Transverse colon (tissue), 4 donors: ENCODE measurements at regions not wholly inside any gene's neighbourhood (a gene's known extent, or its start where the extent isn't known, plus 50 kb on each side); places are given as distances from the start of the nearest gene placed in this dataset.

Experiments used
- DNase-seq: peaks from one replicate; pipeline ENCODE4 v3.0.0-alpha.2; 2019
- H3K27ac ChIP-seq, 4 donors: fragments of 200-600 bp; sonication (generic); 2 replicates each; pipeline ENCODE4 v1.5.1; 2016 to 2018; ENCODE audit warnings: inconsistent platforms in 4 of 4
- H3K27me3 ChIP-seq: fragments of 200-600 bp; sonication (generic); 2 replicates; pipeline ENCODE4 v1.5.1; 2017; ENCODE audit warnings: inconsistent platforms
- H3K36me3 ChIP-seq, 4 donors: fragments of 200-600 bp; sonication (generic); 2 replicates each; pipeline ENCODE4 v1.5.1; 2017 to 2019; ENCODE audit warnings: inconsistent platforms in 4 of 4
- H3K4me1 ChIP-seq, 4 donors: fragments of 200-600 bp; sonication (generic); 2 replicates each; pipeline ENCODE4 v1.5.1; 2017 to 2020; ENCODE audit warnings: inconsistent platforms in 4 of 4
- H3K4me3 ChIP-seq, 4 donors: fragments of 200-600 bp; sonication (generic); 1 replicate in 1 of 4; 2 replicates in 3 of 4; pipeline versions ENCODE4 v1.5.1 to v1.6.1; 2017 to 2019; ENCODE audit warnings: inconsistent platforms in 4 of 4
- H3K9me3 ChIP-seq, 2 donors: fragments of 200-600 bp; sonication (generic); 2 replicates each; pipeline ENCODE4 v1.5.1; 2017 to 2019; ENCODE audit warnings: inconsistent platforms in 2 of 2
- EP300 ChIP-seq: sonication (generic); formaldehyde crosslinking; IDR thresholded peaks from one replicate; pipeline ENCODE4 v1.6.1; 2017; ENCODE audit warnings: antibody characterized with exemption, low read depth
- POLR2A ChIP-seq: fragments of 450-650 bp; IDR thresholded peaks from one replicate; pipeline ENCODE4 v1.6.1; 2016; ENCODE audit warnings: antibody characterized with exemption, mild to moderate bottlenecking, moderate library complexity
- POLR2AphosphoS5 ChIP-seq, 3 donors: sonication (generic); formaldehyde crosslinking; IDR thresholded peaks; one replicate each; pipeline ENCODE4 v1.6.1; 2016; ENCODE audit warnings: antibody characterized with exemption in 3 of 3
- WGBS, 2 donors: methylation state at CpG; one replicate each; pipeline ENCODE4 v1.1.5; 2018; ENCODE audit warnings: low coverage in 1 of 2; 5-methylcytosine and 5-hydroxymethylcytosine counted together
- in situ Hi-C, 4 donors: fragments of 200-750 bp; cut with MboI; loops; one replicate each; pipeline versions ENCODE4 v1.15.0 to v1.15.1; 2017; ENCODE audit warnings: low sequenced_read_pairs in 3 of 4, low pct_ligation_motif_present in 1 of 4, low pct_unique_long_range_greater_than_20kb in 1 of 4
- intact Hi-C: fragments of 100-400 bp; cut with DNase I; formaldehyde crosslinking; loops from one replicate; pipeline ENCODE4 v1.15.1; 2023; ENCODE audit warnings: low total_unique reads
- TF ChIP-seq, protein P1 (sequence below), 5 experiments: fragments of 200-600 bp in 3 of 5; fragments of 450-650 bp in 2 of 5; sonication (generic) in 3 of 5; IDR thresholded peaks; 1 replicate in 2 of 5; 2 replicates in 3 of 5; pipeline ENCODE4 v1.5.1; 2016 to 2017; ENCODE audit warnings: antibody characterized with exemption in 5 of 5, inconsistent platforms in 3 of 5, mild to moderate bottlenecking in 2 of 5, moderate library complexity in 1 of 5

DNA sequence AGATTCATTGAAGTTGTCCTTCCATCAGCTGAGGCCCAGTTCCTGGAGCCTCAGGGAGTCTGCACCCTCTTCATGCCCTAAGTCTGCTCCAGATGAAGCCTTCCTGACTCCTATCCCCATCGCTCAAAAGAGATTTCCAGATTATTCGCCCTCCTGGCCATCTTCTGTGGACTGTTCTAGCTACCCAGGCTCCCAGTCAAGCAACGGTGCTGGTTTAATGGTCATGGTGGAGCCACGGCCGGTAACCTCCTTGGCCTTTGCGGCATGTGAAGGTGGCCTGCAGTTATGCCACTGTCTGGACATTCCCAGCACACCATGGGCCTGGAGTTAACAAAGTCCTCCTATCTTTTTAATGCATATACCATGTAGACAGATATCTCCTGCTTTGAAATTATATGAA, 140.1 kb upstream of the ASB18 start:
- WGBS, 2 donors: 94% methylated on average over 6 of the region's 6 CpGs; no CpG with 5 or more reads in 1 of the 2 donors
- Histone ChIP-seq H3K27me3 (no peaks in the 10 kb centered on the region), H3K36me3 (no peaks in the 10 kb centered on the region), H3K9me3 (no peaks in the 10 kb centered on the region), H3K4me3 (no peak overlapping the region), H3K27ac (no peak overlapping the region), H3K4me1 (no peaks in the 10 kb centered on the region)
- in situ Hi-C loops (no loop called here), intact Hi-C loops (no loop called here)
- TF ChIP-seq POLR2AphosphoS5 (IDR thresholded peaks at IDR 0.05) (no peak), EP300 (no peak), POLR2A (no peak)
- TF ChIP-seq, protein P1, sequence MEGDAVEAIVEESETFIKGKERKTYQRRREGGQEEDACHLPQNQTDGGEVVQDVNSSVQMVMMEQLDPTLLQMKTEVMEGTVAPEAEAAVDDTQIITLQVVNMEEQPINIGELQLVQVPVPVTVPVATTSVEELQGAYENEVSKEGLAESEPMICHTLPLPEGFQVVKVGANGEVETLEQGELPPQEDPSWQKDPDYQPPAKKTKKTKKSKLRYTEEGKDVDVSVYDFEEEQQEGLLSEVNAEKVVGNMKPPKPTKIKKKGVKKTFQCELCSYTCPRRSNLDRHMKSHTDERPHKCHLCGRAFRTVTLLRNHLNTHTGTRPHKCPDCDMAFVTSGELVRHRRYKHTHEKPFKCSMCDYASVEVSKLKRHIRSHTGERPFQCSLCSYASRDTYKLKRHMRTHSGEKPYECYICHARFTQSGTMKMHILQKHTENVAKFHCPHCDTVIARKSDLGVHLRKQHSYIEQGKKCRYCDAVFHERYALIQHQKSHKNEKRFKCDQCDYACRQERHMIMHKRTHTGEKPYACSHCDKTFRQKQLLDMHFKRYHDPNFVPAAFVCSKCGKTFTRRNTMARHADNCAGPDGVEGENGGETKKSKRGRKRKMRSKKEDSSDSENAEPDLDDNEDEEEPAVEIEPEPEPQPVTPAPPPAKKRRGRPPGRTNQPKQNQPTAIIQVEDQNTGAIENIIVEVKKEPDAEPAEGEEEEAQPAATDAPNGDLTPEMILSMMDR (IDR thresholded peaks at IDR 0.05): no peak
- DNase-seq: no peak

DNA sequence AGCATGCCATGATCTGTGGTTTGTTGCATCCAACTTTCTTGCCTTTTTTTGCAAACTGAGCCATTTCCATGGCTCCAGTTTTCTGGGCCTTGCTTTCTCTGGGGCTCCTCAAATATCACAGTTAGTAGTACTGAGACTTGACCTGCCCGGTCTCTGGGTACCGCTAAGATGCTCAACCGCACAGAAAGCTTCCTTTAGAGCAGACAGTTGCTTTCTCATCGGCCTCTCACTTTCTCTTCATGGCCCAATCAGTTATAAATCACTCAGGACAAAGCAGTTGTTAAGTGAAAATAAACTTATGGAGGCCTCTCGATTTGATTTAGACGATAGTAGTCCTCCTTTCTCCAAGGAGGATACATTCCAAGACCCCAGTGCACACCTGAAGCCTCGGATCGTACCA, 141.2 kb upstream of the ASB18 start:
- Histone ChIP-seq H3K4me3 (no peak overlapping the region), H3K27ac (no peak overlapping the region), H3K36me3 (no peaks in the 10 kb centered on the region), H3K4me1 (no peaks in the 10 kb centered on the region), H3K27me3 (no peaks in the 10 kb centered on the region), H3K9me3 (no peaks in the 10 kb centered on the region)
- intact Hi-C loops (no loop called here), in situ Hi-C loops (no loop called here)
- no peak for DNase-seq
- WGBS, 2 donors: 86 to 88% methylated on average over 2 to 8 of the region's 8 CpGs
- no peak for TF ChIP-seq POLR2A
- no peak for TF ChIP-seq EP300
- no peak for TF ChIP-seq POLR2AphosphoS5 (IDR thresholded peaks at IDR 0.05)
- TF ChIP-seq, protein P1 (IDR thresholded peaks at IDR 0.05): no peak

DNA sequence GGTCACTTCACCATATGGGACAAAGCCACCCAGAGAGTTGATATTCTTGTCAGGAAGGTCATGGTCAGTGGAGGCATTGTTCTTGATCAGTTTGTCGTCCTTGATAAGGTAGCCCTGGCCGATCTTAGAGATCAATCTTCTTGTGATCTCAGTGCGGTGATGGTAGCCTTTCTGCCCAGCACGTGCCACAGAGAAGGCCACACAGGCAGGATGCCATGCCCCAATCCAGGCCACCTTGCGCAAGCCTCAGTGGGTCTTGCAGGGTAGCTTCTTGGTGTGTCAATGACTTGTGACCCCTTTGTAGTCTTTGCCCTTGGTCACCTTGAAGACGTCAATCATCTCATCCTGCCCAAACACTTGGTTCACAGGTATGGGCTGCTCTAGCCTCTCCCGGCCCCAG, 143.9 kb upstream of the ASB18 start:
- intact Hi-C loops (no loop called here), in situ Hi-C loops (no loop called here)
- Histone ChIP-seq H3K4me1 (no peaks in the 10 kb centered on the region), H3K36me3 (no peaks in the 10 kb centered on the region), H3K27ac (no peak overlapping the region), H3K27me3 (no peaks in the 10 kb centered on the region), H3K9me3 (no peaks in the 10 kb centered on the region), H3K4me3 (no peak overlapping the region)
- 93% methylated on average over 7 of the region's 7 CpGs; no CpG with 5 or more reads in 1 of the 2 donors for WGBS, 2 donors
- no peak for DNase-seq
- no peak for TF ChIP-seq POLR2AphosphoS5 (IDR thresholded peaks at IDR 0.05)
- no peak for TF ChIP-seq POLR2A
- TF ChIP-seq, protein P1 (IDR thresholded peaks at IDR 0.05): no peak
- no peak for TF ChIP-seq EP300

DNA sequence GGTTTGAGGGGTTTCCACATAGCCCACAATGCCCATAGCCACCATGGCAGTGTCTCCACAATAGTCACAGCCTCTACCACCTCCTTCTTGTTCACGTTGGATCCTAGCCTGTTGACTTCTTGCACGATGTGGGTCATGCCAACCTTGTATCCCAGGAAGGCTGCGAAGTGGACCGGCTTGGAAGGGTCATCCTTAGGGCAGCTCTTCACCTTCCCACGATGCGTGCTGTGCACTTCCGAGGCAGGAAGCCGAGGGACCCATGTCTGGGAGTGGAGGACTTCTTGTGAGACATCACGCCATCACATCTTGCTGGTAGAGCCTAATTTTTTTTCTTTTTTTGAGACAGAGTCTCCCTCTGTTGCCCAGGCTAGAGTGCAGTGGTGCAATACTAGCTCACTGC, 144.6 kb upstream of the ASB18 start:
- intact Hi-C loops (no loop called here), in situ Hi-C loops (no loop called here)
- Histone ChIP-seq H3K36me3 (no peaks in the 10 kb centered on the region), H3K4me3 (no peak overlapping the region), H3K9me3 (no peaks in the 10 kb centered on the region), H3K4me1 (no peaks in the 10 kb centered on the region), H3K27ac (no peak overlapping the region), H3K27me3 (no peaks in the 10 kb centered on the region)
- TF ChIP-seq, protein P1 (IDR thresholded peaks at IDR 0.05): no peak
- TF ChIP-seq EP300 (no peak), POLR2A (no peak), POLR2AphosphoS5 (IDR thresholded peaks at IDR 0.05) (no peak)
- no peak for DNase-seq
- 91 to 94% methylated on average over 4 to 9 of the region's 9 CpGs for WGBS, 2 donors
